ENCODE measurements at regions not wholly inside any gene's neighbourhood (a gene's known extent, or its start where the extent isn't known, plus 50 kb on each side); places are given as distances from the start of the nearest gene placed in this dataset.
"Not testable (repeated sequence)": the region's sequence is repeated elsewhere in the genome, so short reads cannot be mapped to it uniquely, and the experiment has no call there.

GRCh38 chr15:20302141-20303069 is 239.2 kb downstream of the GOLGA6L6 start:
- not testable (repeated sequence) for TF ChIP-seq CTCF (IDR thresholded peaks at IDR 0.05; ENCODE audit: low read length); EZH2 (IDR thresholded peaks at IDR 0.05; ENCODE audit: borderline replicate concordance, low read length)
